ENCODE measurements at regions not wholly inside any gene's neighbourhood (a gene's known extent, or its start where the extent isn't known, plus 50 kb on each side); places are given as distances from the start of the nearest gene placed in this dataset.
"Not testable (repeated sequence)": the region's sequence is repeated elsewhere in the genome, so short reads cannot be mapped to it uniquely, and the experiment has no call there.

DNA sequence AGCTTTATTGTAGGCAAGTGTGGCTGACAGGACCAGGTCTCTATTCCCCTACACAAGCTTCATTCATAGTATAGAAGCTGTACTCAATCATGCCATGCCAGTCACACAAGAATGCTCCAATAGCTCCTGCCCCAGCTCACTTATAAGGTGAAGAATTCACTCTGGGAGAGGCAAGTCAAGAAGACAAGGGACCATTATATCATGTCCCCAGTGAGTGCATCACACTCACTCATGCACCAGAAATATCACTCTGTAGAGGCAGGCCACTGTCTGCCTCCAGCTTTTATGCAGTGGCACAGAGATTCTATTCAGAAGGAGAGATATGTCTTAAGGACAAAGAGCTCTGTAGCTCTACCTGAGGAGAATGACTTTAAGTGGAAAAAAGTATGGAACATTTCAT is 263.2 kb downstream of the GJA1 start:
- Histone ChIP-seq H3K27me3 (no peaks in the 10 kb centered on the region), H3K27ac (no peak overlapping the region), H3K36me3 (no peaks in the 10 kb centered on the region), H3K4me3 (no peak overlapping the region), H3K9me3 (no peaks in the 10 kb centered on the region), H3K4me1 (peaks cover 0 to 26% of the 10 kb centered on the region in 2 donors)
- TF ChIP-seq, protein P1, sequence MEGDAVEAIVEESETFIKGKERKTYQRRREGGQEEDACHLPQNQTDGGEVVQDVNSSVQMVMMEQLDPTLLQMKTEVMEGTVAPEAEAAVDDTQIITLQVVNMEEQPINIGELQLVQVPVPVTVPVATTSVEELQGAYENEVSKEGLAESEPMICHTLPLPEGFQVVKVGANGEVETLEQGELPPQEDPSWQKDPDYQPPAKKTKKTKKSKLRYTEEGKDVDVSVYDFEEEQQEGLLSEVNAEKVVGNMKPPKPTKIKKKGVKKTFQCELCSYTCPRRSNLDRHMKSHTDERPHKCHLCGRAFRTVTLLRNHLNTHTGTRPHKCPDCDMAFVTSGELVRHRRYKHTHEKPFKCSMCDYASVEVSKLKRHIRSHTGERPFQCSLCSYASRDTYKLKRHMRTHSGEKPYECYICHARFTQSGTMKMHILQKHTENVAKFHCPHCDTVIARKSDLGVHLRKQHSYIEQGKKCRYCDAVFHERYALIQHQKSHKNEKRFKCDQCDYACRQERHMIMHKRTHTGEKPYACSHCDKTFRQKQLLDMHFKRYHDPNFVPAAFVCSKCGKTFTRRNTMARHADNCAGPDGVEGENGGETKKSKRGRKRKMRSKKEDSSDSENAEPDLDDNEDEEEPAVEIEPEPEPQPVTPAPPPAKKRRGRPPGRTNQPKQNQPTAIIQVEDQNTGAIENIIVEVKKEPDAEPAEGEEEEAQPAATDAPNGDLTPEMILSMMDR (IDR thresholded peaks at IDR 0.05) = no peak
- intact Hi-C loops (cut with DNase I) = loop anchor here (5.0 kb wide), 1 partner anchor 261 kb away; the partner anchor contains the start of gene GJA1
- no peak for DNase-seq (ENCODE audit: low spot score in 2 of 2)

DNA sequence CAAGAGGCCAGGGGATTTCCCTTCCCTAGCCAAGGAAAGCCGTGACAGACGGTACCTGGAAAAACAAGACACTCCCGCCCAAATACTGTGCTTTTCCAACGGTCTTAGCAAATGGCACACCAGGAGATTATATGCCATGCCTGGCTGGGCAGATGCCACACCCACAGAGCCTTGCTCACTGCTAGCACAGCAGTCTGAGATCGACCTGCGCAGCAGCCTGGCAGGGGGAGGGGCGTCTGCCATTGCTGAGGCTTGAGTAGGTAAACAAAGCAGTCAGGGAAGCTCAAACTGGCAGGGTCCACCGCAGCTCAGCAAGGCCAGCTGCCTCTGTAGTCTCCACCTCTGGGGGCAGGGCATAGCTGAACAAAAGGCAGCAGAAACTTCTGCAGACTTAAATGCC is 267.7 kb downstream of the GJA1 start:
- intact Hi-C loops (cut with DNase I); DNase-seq (ENCODE audit: low spot score in 2 of 2); H3K4me3 ChIP-seq: not testable (repeated sequence)

DNA sequence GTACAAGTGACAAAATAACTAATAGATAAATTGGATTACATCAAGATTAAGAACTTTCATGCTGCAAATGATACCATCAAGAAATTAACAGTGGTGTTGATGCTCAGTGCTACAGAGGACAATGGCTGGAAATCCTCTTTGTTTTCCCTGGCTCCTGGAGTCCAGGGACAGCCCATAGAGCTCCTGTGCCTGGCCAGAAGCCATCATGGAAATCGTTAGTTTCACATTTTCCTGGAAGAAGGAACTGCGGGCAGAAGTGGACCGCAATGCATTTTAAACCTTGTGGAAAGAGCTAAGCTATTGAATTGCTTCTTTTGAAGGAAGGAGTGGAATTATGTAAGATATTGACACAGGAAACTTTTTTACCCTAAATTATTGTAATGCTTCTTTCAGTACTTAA is 276.0 kb downstream of the GJA1 start:
- Histone ChIP-seq H3K27me3 (no peaks in the 10 kb centered on the region), H3K9me3 (no peaks in the 10 kb centered on the region), H3K4me1 (peaks cover 0 to 4% of the 10 kb centered on the region in 2 donors), H3K36me3 (no peaks in the 10 kb centered on the region), H3K27ac (no peak overlapping the region), H3K4me3 (no peak overlapping the region)
- intact Hi-C loops (cut with DNase I) = no loop called here
- TF ChIP-seq, protein P1 (IDR thresholded peaks at IDR 0.05) = no peak
- no peak for DNase-seq (ENCODE audit: low spot score in 2 of 2)

More for the DNA sequence above, 267.7 kb downstream of the GJA1 start:
- H3K36me3 ChIP-seq, H3K4me1 ChIP-seq, H3K27ac ChIP-seq, H3K27me3 ChIP-seq, H3K9me3 ChIP-seq: not testable (repeated sequence)

DNA sequence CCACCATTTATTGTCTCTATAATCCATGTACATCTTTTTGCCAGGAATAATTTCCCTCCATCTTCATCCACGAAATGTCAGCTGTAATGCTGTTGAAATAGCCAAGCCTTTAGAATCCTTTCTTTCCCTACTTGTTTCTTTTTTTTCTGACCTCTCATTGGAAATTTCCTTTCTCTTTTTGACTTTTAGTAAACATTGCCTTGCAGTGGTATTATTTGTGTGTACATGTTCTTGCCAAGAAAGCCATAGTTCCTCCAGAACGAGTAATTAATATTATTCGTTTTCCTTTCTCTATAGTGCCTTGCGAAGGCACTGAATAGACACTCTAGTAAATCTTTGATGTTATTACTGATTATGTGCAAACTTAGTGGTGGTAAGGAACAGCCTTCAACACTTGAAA is 282.2 kb downstream of the GJA1 start:
- H3K4me3 ChIP-seq = no peak overlapping the region
- H3K4me1 ChIP-seq = peaks cover 0 to 4% of the 10 kb centered on the region in 2 donors
- H3K9me3 ChIP-seq = peaks cover 5 to 7% of the 10 kb centered on the region in 2 donors
- TF ChIP-seq, protein P1 (IDR thresholded peaks at IDR 0.05) = no peak
- no peak overlapping the region for H3K27ac ChIP-seq
- H3K36me3 ChIP-seq = no peaks in the 10 kb centered on the region
- no peak for DNase-seq (ENCODE audit: low spot score in 2 of 2)
- H3K27me3 ChIP-seq = no peaks in the 10 kb centered on the region
- intact Hi-C loops (cut with DNase I) = no loop called here

DNA sequence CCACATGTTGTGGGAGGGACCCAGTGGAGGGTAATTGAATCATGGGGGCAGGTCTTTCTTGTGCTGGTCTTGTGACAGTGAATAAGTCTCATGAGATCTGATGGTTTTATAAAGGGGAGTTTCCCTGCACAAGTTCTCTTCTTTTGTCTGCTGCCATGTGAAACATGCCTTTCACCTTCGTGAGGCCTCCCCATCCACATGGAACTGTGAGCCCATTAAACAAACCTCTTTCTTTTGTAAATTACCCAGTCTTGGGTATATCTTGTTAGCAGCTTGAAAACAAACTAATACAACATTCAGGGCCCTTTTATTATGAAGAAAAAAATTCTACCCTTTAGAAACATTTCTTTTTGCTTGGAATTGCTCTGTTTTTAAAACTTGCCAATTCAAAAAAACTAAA is 285.4 kb downstream of the GJA1 start:
- intact Hi-C loops (cut with DNase I); H3K4me1 ChIP-seq; H3K27ac ChIP-seq; DNase-seq (ENCODE audit: low spot score in 2 of 2); H3K4me3 ChIP-seq; H3K36me3 ChIP-seq; H3K9me3 ChIP-seq; H3K27me3 ChIP-seq: not testable (repeated sequence)

DNA sequence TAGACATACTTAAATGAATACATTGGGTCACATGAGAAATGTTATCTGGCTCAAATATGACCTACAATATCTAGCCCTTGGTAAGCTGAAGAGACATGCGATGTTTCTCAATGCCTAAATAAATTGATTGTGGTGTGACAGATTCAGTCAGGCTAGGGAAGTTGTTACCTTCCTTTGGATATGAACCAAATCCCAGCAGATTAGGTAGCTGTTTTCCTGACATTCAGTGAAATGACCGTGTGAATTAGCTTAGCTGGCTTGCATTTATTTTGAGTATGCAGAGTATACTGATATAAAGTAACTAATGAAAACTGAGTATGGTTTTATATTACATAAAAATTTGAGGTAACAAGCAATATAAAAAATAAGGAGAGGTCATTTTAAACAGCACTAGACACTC is 288.2 kb downstream of the GJA1 start:
- TF ChIP-seq, protein P1 (IDR thresholded peaks at IDR 0.05) = no peak
- Histone ChIP-seq H3K36me3 (no peaks in the 10 kb centered on the region), H3K4me1 (peaks cover 0 to 2% of the 10 kb centered on the region in 2 donors), H3K27me3 (no peaks in the 10 kb centered on the region), H3K4me3 (no peak overlapping the region), H3K9me3 (peaks cover 5 to 7% of the 10 kb centered on the region in 2 donors), H3K27ac (no peak overlapping the region)
- intact Hi-C loops (cut with DNase I) = no loop called here
- no peak for DNase-seq (ENCODE audit: low spot score in 2 of 2)

DNA sequence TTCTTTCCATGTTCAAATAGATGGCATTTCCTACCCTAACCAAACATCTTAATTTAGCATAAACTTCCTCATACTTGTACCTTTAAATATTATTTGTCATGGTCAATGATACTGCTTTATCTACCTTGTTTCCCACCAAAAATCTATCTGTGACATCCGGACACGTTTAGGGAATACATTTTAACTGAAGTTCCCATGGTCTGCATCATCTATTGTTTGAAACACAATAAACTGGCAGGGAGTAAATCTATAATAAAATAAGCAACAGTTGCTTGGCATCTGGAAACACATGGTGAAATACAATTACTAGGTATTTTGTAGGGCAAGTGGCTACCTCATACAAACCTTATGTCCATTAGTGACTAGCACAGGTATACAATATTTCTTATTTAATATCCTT is 289.1 kb downstream of the GJA1 start:
- Histone ChIP-seq H3K4me3 (no peak overlapping the region), H3K27me3 (no peaks in the 10 kb centered on the region), H3K27ac (no peak overlapping the region), H3K4me1 (peaks cover 0 to 2% of the 10 kb centered on the region in 2 donors), H3K9me3 (peaks cover 5 to 7% of the 10 kb centered on the region in 2 donors), H3K36me3 (no peaks in the 10 kb centered on the region)
- TF ChIP-seq, protein P1 (IDR thresholded peaks at IDR 0.05) = no peak
- intact Hi-C loops (cut with DNase I) = no loop called here
- DNase-seq (ENCODE audit: low spot score in 2 of 2) = no peak

Measured in ascending aorta (tissue), 2 donors.